ENCODE measurements at regions not wholly inside any gene's neighbourhood (a gene's known extent, or its start where the extent isn't known, plus 50 kb on each side); places are given as distances from the start of the nearest gene placed in this dataset.

GRCh38 chr16:74033441-74033995 lies 263.1 kb upstream of the PSMD7 start:
- H3K4me2 ChIP-seq (ENCODE audit: low read length) = no peak overlapping the region
- no peaks in the 10 kb centered on the region for H3K79me2 ChIP-seq (ENCODE audit: control insufficient read depth, low read length)
- no peak overlapping the region for H3K27ac ChIP-seq (ENCODE audit: low read depth, low read length)
- no peaks in the 10 kb centered on the region for H3K36me3 ChIP-seq (ENCODE audit: control insufficient read depth, low read length)
- no peaks in the 10 kb centered on the region for H3K9me2 ChIP-seq (replicated peaks; ENCODE audit: control insufficient read depth, low read length)
- no peaks in the 10 kb centered on the region for H3K4me1 ChIP-seq (ENCODE audit: control insufficient read depth, low read length)
- TF ChIP-seq EZH2phosphoT487 (IDR thresholded peaks at IDR 0.05; ENCODE audit: borderline replicate concordance, low read length) = no peak
- TF ChIP-seq, protein P1, sequence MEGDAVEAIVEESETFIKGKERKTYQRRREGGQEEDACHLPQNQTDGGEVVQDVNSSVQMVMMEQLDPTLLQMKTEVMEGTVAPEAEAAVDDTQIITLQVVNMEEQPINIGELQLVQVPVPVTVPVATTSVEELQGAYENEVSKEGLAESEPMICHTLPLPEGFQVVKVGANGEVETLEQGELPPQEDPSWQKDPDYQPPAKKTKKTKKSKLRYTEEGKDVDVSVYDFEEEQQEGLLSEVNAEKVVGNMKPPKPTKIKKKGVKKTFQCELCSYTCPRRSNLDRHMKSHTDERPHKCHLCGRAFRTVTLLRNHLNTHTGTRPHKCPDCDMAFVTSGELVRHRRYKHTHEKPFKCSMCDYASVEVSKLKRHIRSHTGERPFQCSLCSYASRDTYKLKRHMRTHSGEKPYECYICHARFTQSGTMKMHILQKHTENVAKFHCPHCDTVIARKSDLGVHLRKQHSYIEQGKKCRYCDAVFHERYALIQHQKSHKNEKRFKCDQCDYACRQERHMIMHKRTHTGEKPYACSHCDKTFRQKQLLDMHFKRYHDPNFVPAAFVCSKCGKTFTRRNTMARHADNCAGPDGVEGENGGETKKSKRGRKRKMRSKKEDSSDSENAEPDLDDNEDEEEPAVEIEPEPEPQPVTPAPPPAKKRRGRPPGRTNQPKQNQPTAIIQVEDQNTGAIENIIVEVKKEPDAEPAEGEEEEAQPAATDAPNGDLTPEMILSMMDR (IDR thresholded peaks at IDR 0.05; ENCODE audit: low read depth, low read length, poor library complexity, severe bottlenecking) = no peak
- no peak overlapping the region for H3K4me3 ChIP-seq (ENCODE audit: low read length)
- no peaks in the 10 kb centered on the region for H3K9me3 ChIP-seq (ENCODE audit: control insufficient read depth, insufficient read depth, low read length)
- H4K20me1 ChIP-seq (ENCODE audit: control insufficient read depth, insufficient read depth, low read depth, low read length) = no peaks in the 10 kb centered on the region
- H3K27me3 ChIP-seq (ENCODE audit: control insufficient read depth, low read length) = peaks cover 8% of the 10 kb centered on the region
- H3F3A ChIP-seq (ENCODE audit: control insufficient read depth, insufficient read depth) = no peaks in the 10 kb centered on the region

- H3K9me2 ChIP-seq (replicated peaks; ENCODE audit: control insufficient read depth, low read length) = no peaks in the 10 kb centered on the region
- peaks cover 8% of the 10 kb centered on the region for H3K27me3 ChIP-seq (ENCODE audit: control insufficient read depth, low read length)
Measured at GRCh38 chr16:74031551-74031950, 265.1 kb upstream of the PSMD7 start.

DNA sequence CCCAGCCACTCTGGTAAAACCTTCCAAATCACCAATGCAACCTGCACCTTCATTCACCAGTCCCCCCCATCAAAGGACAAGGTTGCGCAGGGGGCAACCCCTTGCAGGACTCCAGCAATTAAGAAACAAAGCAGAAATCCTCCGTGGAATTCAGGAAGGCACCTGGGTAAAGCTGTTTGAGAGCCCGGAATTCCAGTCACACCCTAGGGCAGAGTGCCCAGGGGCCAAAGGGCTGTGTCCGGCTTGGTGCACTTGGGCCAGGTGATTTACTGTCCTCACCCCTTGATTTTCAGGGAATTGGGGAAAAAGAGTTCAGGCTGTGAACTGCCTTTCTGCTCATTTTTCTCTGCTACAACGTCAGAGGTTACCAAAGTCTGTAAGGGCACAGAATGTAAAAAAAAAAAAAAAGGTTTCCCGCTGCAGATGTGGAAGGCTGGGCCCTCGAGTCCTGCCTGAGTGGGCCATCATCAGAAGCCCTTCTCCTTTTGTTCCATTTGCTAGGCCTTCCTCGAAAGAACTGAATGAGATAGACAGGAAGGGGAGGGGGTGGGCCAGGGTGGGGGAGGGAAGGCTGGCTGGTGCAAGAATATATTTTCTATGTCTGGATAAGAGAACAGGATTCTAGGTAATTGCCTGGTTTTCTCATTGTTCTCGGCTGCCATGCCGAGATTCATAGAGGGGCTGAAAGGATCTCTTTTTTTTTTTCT lies 266.5 kb upstream of the PSMD7 start:
- Histone ChIP-seq H3K4me3 (ENCODE audit: low read length) (no peak overlapping the region), H3K27me3 (ENCODE audit: control insufficient read depth, low read length) (peaks cover 8% of the 10 kb centered on the region), H4K20me1 (ENCODE audit: control insufficient read depth, insufficient read depth, low read depth, low read length) (no peaks in the 10 kb centered on the region), H3K9me3 (ENCODE audit: control insufficient read depth, insufficient read depth, low read length) (no peaks in the 10 kb centered on the region), H3F3A (ENCODE audit: control insufficient read depth, insufficient read depth) (no peaks in the 10 kb centered on the region), H3K36me3 (ENCODE audit: control insufficient read depth, low read length) (no peaks in the 10 kb centered on the region), H3K9me2 (replicated peaks; ENCODE audit: control insufficient read depth, low read length) (no peaks in the 10 kb centered on the region), H3K79me2 (ENCODE audit: control insufficient read depth, low read length) (no peaks in the 10 kb centered on the region), H3K4me1 (ENCODE audit: control insufficient read depth, low read length) (no peaks in the 10 kb centered on the region), H3K27ac (ENCODE audit: low read depth, low read length) (no peak overlapping the region), H3K4me2 (ENCODE audit: low read length) (no peak overlapping the region)
- TF ChIP-seq, protein P1 (IDR thresholded peaks at IDR 0.05; ENCODE audit: low read depth, low read length, poor library complexity, severe bottlenecking) = no peak
- no peak for TF ChIP-seq EZH2phosphoT487 (IDR thresholded peaks at IDR 0.05; ENCODE audit: borderline replicate concordance, low read length)

More at GRCh38 chr16:74031551-74031950, 265.1 kb upstream of the PSMD7 start:
- Histone ChIP-seq H3K4me3 (ENCODE audit: low read length) (no peak overlapping the region), H3K79me2 (ENCODE audit: control insufficient read depth, low read length) (no peaks in the 10 kb centered on the region), H3K36me3 (ENCODE audit: control insufficient read depth, low read length) (no peaks in the 10 kb centered on the region), H3F3A (ENCODE audit: control insufficient read depth, insufficient read depth) (no peaks in the 10 kb centered on the region), H3K4me1 (ENCODE audit: control insufficient read depth, low read length) (no peaks in the 10 kb centered on the region), H3K27ac (ENCODE audit: low read depth, low read length) (no peak overlapping the region), H4K20me1 (ENCODE audit: control insufficient read depth, insufficient read depth, low read depth, low read length) (no peaks in the 10 kb centered on the region), H3K9me3 (ENCODE audit: control insufficient read depth, insufficient read depth, low read length) (no peaks in the 10 kb centered on the region), H3K4me2 (ENCODE audit: low read length) (no peak overlapping the region)
- TF ChIP-seq, protein P1 (IDR thresholded peaks at IDR 0.05; ENCODE audit: low read depth, low read length, poor library complexity, severe bottlenecking) = no peak
- TF ChIP-seq EZH2phosphoT487 (IDR thresholded peaks at IDR 0.05; ENCODE audit: borderline replicate concordance, low read length) = no peak

Data from DOHH2 (cell line).